Neural cell (in vitro differentiated cells): ENCODE measurements at regions not wholly inside any gene's neighbourhood (a gene's known extent, or its start where the extent isn't known, plus 50 kb on each side); places are given as distances from the start of the nearest gene placed in this dataset.
"Not testable (repeated sequence)": the region's sequence is repeated elsewhere in the genome, so short reads cannot be mapped to it uniquely, and the experiment has no call there.

Experiments used
- H2AFZ ChIP-seq: fragments of 200-600, 300-800 bp; sonication (generic), shearing (Covaris generic); 2 replicates; pipeline ENCODE4 v1.6.0; 2014; ENCODE audit warnings: low read depth, mild to moderate bottlenecking, antibody characterized with exemption, low read length, moderate library complexity
- H3F3A ChIP-seq: fragments of 200-600 bp; shearing (Covaris generic); 2 replicates; pipeline ENCODE4 v1.6.1; 2016; ENCODE audit warnings: mild to moderate bottlenecking, moderate library complexity, mixed read lengths, antibody characterized with exemption, low read length; ENCODE audit not compliant: insufficient read depth, poor library complexity, severe bottlenecking
- H3K27ac ChIP-seq: fragments of 200-600, 300-800 bp; sonication (generic), shearing (Covaris generic); 2 replicates; pipeline ENCODE4 v1.5.1; 2014; ENCODE audit warnings: mild to moderate bottlenecking, low read length, moderate library complexity
- H3K27me3 ChIP-seq: fragments of 300-800, 200-600 bp; sonication (generic), shearing (Covaris generic); 2 replicates; pipeline ENCODE4 v1.6.0; 2014; ENCODE audit warnings: mild to moderate bottlenecking, low read depth, low read length, moderate library complexity; ENCODE audit not compliant: insufficient read depth
- H3K36me3 ChIP-seq: fragments of 300-800, 200-600 bp; sonication (generic), shearing (Covaris generic); 2 replicates; pipeline ENCODE4 v1.5.1; 2014; ENCODE audit warnings: mild to moderate bottlenecking, antibody characterized with exemption, low read length, moderate library complexity; ENCODE audit not compliant: insufficient read depth
- H3K4me2 ChIP-seq: fragments of 300-800, 200-600 bp; sonication (generic), shearing (Covaris generic); 2 replicates; pipeline ENCODE4 v1.6.0; 2014; ENCODE audit warnings: mild to moderate bottlenecking, low read length
- H3K4me3 ChIP-seq: fragments of 300-800, 200-600 bp; sonication (generic), shearing (Covaris generic); 2 replicates; pipeline ENCODE4 v1.5.1; 2014; ENCODE audit warnings: mild to moderate bottlenecking, low read length, moderate library complexity
- H3K79me2 ChIP-seq: fragments of 200-600 bp; shearing (Covaris generic); replicated peaks from 2 replicates; pipeline ENCODE4 v1.6.0; 2014; ENCODE audit warnings: mild to moderate bottlenecking, low read length, moderate library complexity; ENCODE audit not compliant: insufficient read depth
- H3K9ac ChIP-seq: fragments of 300-800, 200-600 bp; sonication (generic), shearing (Covaris generic); 2 replicates; pipeline ENCODE4 v1.6.1; 2016; ENCODE audit warnings: mild to moderate bottlenecking, low read length, mixed read lengths
- H3K9me2 ChIP-seq: fragments of 200-600 bp; shearing (Covaris generic); 2 replicates; pipeline ENCODE4 v1.6.1; 2016; ENCODE audit warnings: mild to moderate bottlenecking, low read length, mixed read lengths; ENCODE audit not compliant: insufficient read depth
- H3K9me3 ChIP-seq: fragments of 200-600, 300-800 bp; sonication (generic), shearing (Covaris generic); 2 replicates; pipeline ENCODE4 v1.6.1; 2016; ENCODE audit warnings: mild to moderate bottlenecking, mixed run types, low read length, moderate library complexity, mixed read lengths
- H4K20me1 ChIP-seq: fragments of 200-600 bp; shearing (Covaris generic); 2 replicates; pipeline ENCODE4 v1.6.1; 2016; ENCODE audit warnings: mild to moderate bottlenecking, mixed run types; ENCODE audit not compliant: insufficient read depth
- EP300 ChIP-seq: fragments of 450-650 bp; conservative IDR thresholded peaks from 2 replicates; pipeline ENCODE4 v1.6.1; 2014; ENCODE audit warnings: antibody characterized with exemption, mild to moderate bottlenecking, moderate library complexity; ENCODE audit not compliant: poor library complexity, severe bottlenecking
- EZH2 ChIP-seq: fragments of 200-600, 300-800 bp; shearing (Covaris generic), sonication (generic); IDR thresholded peaks from 2 replicates; pipeline ENCODE4 v1.6.1; 2014; ENCODE audit warnings: antibody characterized with exemption, low read length, borderline replicate concordance, mild to moderate bottlenecking; ENCODE audit not compliant: insufficient read depth, poor library complexity, severe bottlenecking
- RAD21 ChIP-seq: fragments of 450-650 bp; conservative IDR thresholded peaks from 2 replicates; pipeline ENCODE4 v1.6.1; 2014; ENCODE audit warnings: antibody characterized with exemption, mild to moderate bottlenecking, moderate library complexity
- REST ChIP-seq: IDR thresholded peaks from 2 replicates; pipeline ENCODE4 v1.6.1; 2012; ENCODE audit warnings: borderline replicate concordance
- SMC3 ChIP-seq: fragments of 450-650 bp; conservative IDR thresholded peaks from 2 replicates; pipeline ENCODE4 v1.6.1; 2014; ENCODE audit warnings: antibody characterized with exemption, mild to moderate bottlenecking, moderate library complexity; ENCODE audit not compliant: poor library complexity
- TAF1 ChIP-seq: IDR thresholded peaks from 2 replicates; pipeline ENCODE4 v1.6.1; 2012; ENCODE audit warnings: low read depth
- TF ChIP-seq, protein P1 (sequence below): fragments of 450-650 bp; IDR thresholded peaks from 2 replicates; pipeline ENCODE4 v1.5.1; 2014; ENCODE audit warnings: antibody characterized with exemption, mild to moderate bottlenecking, moderate library complexity; ENCODE audit not compliant: poor library complexity, severe bottlenecking

DNA sequence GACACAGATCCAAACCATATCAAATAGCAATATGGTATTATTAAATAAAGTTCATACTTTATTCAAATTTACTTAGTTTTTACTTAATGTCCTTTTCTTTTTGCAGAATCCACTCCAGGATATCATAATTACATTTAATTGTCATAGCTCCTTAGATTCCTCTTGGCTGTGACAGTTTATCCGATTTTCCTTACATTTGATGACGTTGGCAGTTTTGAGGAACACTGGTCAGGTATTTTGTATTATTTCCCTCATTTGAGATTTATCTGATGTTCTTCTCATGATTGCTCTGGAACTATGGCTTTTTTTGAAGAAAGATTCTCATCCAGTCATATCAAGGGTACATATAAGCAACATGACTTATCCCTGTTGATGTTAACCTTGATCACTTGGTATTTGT lies 198.3 kb upstream of the STAC start:
- H3K36me3 ChIP-seq, result no peaks in the 10 kb centered on the region

GRCh38 chr3:36187197-36187596 lies 193.1 kb upstream of the STAC start:
- H3K4me2 ChIP-seq, H3K27ac ChIP-seq, H3K9me2 ChIP-seq, H4K20me1 ChIP-seq, H3K36me3 ChIP-seq, H2AFZ ChIP-seq, H3K79me2 ChIP-seq, H3K27me3 ChIP-seq, H3K9me3 ChIP-seq, H3K4me3 ChIP-seq, H3F3A ChIP-seq, H3K9ac ChIP-seq: not testable (repeated sequence)

More for the DNA sequence above, 198.3 kb upstream of the STAC start:
- Histone ChIP-seq H3K27ac (no peak overlapping the region), H3K79me2 (no peaks in the 10 kb centered on the region), H3F3A (no peaks in the 10 kb centered on the region), H3K4me3 (no peak overlapping the region), H2AFZ (no peak overlapping the region), H3K9ac (no peak overlapping the region), H3K4me2 (no peak overlapping the region), H3K27me3 (no peaks in the 10 kb centered on the region), H4K20me1 (no peaks in the 10 kb centered on the region), H3K9me2 (no peaks in the 10 kb centered on the region), H3K9me3 (no peaks in the 10 kb centered on the region)
- TF ChIP-seq, protein P1, sequence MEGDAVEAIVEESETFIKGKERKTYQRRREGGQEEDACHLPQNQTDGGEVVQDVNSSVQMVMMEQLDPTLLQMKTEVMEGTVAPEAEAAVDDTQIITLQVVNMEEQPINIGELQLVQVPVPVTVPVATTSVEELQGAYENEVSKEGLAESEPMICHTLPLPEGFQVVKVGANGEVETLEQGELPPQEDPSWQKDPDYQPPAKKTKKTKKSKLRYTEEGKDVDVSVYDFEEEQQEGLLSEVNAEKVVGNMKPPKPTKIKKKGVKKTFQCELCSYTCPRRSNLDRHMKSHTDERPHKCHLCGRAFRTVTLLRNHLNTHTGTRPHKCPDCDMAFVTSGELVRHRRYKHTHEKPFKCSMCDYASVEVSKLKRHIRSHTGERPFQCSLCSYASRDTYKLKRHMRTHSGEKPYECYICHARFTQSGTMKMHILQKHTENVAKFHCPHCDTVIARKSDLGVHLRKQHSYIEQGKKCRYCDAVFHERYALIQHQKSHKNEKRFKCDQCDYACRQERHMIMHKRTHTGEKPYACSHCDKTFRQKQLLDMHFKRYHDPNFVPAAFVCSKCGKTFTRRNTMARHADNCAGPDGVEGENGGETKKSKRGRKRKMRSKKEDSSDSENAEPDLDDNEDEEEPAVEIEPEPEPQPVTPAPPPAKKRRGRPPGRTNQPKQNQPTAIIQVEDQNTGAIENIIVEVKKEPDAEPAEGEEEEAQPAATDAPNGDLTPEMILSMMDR, result no peak
- no peak for TF ChIP-seq EP300
- TF ChIP-seq REST, result no peak
- TF ChIP-seq RAD21, result no peak
- TF ChIP-seq TAF1, result no peak
- no peak for TF ChIP-seq EZH2

DNA sequence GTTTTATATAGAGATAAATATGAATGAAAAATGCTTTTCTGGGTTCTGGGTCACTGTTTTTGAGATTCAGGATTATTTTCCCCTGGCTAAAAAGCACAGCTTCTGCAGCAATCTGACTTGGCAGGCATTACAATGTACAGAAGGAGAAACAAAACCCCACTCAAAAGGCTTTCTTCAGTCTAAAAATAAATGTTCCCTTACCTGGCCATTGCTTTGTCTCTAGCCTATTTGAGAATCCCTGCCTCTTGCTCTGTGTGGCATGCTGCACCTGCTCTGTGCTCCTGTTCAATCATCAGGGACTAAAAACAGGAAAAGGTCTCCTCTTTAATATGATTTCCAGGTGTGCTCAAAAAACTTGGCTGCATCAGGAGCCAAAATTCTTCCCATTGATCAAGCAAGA lies 187.4 kb upstream of the STAC start:
- H3K27me3 ChIP-seq, result no peaks in the 10 kb centered on the region

More for the DNA sequence above, 187.4 kb upstream of the STAC start:
- Histone ChIP-seq H3K4me2 (no peak overlapping the region), H3K79me2 (no peaks in the 10 kb centered on the region), H3K36me3 (no peaks in the 10 kb centered on the region), H3K4me3 (no peak overlapping the region), H2AFZ (no peak overlapping the region), H3K9me2 (no peaks in the 10 kb centered on the region), H3K27ac (no peak overlapping the region), H3K9ac (no peak overlapping the region), H3K9me3 (no peaks in the 10 kb centered on the region), H4K20me1 (no peaks in the 10 kb centered on the region), H3F3A (no peaks in the 10 kb centered on the region)
- no peak for TF ChIP-seq EP300
- no peak for TF ChIP-seq SMC3
- TF ChIP-seq TAF1, result no peak
